DMS53 treated with DMSO at 0.1 percent for 48 hours (cell line): ENCODE measurements at regions not wholly inside any gene's neighbourhood (a gene's known extent, or its start where the extent isn't known, plus 50 kb on each side); places are given as distances from the start of the nearest gene placed in this dataset.

Experiments used
- DNase-seq: peaks from one replicate; lab custom pipeline; 2025; ENCODE audit not compliant: unreplicated experiment; lab: John Stamatoyannopoulos, UW

GRCh38 chr4:31094474-31094873 is 374.3 kb downstream of the PCDH7 start:
- DNase-seq = no peak

GRCh38 chr4:31097999-31098398 is 377.8 kb downstream of the PCDH7 start:
- DNase-seq = no peak

GRCh38 chr4:31100536-31100935 is 380.4 kb downstream of the PCDH7 start:
- DNase-seq = no peak

- peak; percentile 8 for DNase-seq
Observed at GRCh38 chr4:31104043-31104442, 383.9 kb downstream of the PCDH7 start.

- no peak for DNase-seq
Observed at GRCh38 chr4:31104577-31104976, 384.4 kb downstream of the PCDH7 start.

GRCh38 chr4:31106419-31106818 is 386.2 kb downstream of the PCDH7 start:
- no peak for DNase-seq

- no peak for DNase-seq
Observed at GRCh38 chr4:31107362-31107761, 387.2 kb downstream of the PCDH7 start.

- DNase-seq = no peak
Observed at GRCh38 chr4:31108762-31109161, 388.6 kb downstream of the PCDH7 start.

- no peak for DNase-seq
Observed at GRCh38 chr4:31111790-31112189, 391.6 kb downstream of the PCDH7 start.

GRCh38 chr4:31114816-31115215 is 394.6 kb downstream of the PCDH7 start:
- DNase-seq = no peak

- DNase-seq = no peak
Observed at GRCh38 chr4:31124008-31124585, 403.9 kb downstream of the PCDH7 start.

GRCh38 chr4:31125061-31125460 is 404.9 kb downstream of the PCDH7 start:
- DNase-seq = no peak

GRCh38 chr4:31125496-31125895 is 405.3 kb downstream of the PCDH7 start:
- peak; percentile 45 for DNase-seq

- DNase-seq = no peak
Observed at GRCh38 chr4:31126881-31127398, 406.8 kb downstream of the PCDH7 start.

GRCh38 chr4:31130930-31131329 is 410.8 kb downstream of the PCDH7 start:
- DNase-seq = no peak

GRCh38 chr4:31134720-31135119 is 414.6 kb downstream of the PCDH7 start:
- DNase-seq = no peak

- DNase-seq = no peak
Observed at GRCh38 chr4:31139767-31140166, 419.6 kb downstream of the PCDH7 start.

GRCh38 chr4:31141095-31141831 is 421.1 kb downstream of the PCDH7 start:
- DNase-seq = no peak

- DNase-seq = no peak
Observed at GRCh38 chr4:31141832-31142142, 421.6 kb downstream of the PCDH7 start.

- peak; percentile 87 for DNase-seq
Observed at GRCh38 chr4:31146366-31146765, 426.2 kb downstream of the PCDH7 start.

GRCh38 chr4:31148990-31149389 is 428.8 kb downstream of the PCDH7 start:
- no peak for DNase-seq

GRCh38 chr4:31156221-31156620 is 436.1 kb downstream of the PCDH7 start:
- no peak for DNase-seq

GRCh38 chr4:31160146-31160545 is 440.0 kb downstream of the PCDH7 start:
- DNase-seq = no peak
